ENCODE measurements at regions not wholly inside any gene's neighbourhood (a gene's known extent, or its start where the extent isn't known, plus 50 kb on each side); places are given as distances from the start of the nearest gene placed in this dataset.

GRCh38 chr5:88602584-88602983 is 280.4 kb downstream of the MEF2C start:
- peak; percentile 18; the same call in 1 of the 2 replicates for TF ChIP-seq CTCF (IDR thresholded peaks at IDR 0.05; ENCODE audit: insufficient read depth, low read depth, low read length)
- H3K36me3 ChIP-seq (ENCODE audit: control insufficient read depth, insufficient read depth, low read length) = no peaks in the 10 kb centered on the region
- POLR2A ChIA-PET = no interaction called here
- no peak overlapping the region for H3K4me3 ChIP-seq (ENCODE audit: low read depth, low read length)
- no peak for DNase-seq (ENCODE audit: low read depth)
- CTCF ChIA-PET = no interaction called here
- no peaks in the 10 kb centered on the region for H3K27me3 ChIP-seq (ENCODE audit: control insufficient read depth, insufficient read depth, low read length)

DNA sequence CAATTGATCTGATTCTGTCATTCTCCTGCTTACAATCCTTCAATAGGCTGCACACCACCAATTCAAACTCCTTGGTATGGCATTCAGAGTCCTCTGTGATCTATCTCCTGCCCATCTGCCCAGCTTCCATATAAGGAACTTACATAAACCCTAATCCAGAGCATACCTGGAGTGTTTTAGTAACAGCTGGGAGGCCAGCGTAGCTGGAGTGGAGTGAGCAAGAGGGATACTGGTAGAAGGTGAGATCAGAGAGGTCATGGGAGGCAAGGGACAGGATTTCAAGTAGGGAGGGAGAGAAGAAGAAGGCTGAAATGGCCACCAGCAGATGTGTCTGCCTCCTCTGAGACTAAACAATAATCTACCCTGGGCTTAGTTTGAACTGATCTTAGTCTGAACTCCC is 288.5 kb downstream of the MEF2C start:
- no peak for TF ChIP-seq CTCF (IDR thresholded peaks at IDR 0.05; ENCODE audit: insufficient read depth, low read depth, low read length)

DNA sequence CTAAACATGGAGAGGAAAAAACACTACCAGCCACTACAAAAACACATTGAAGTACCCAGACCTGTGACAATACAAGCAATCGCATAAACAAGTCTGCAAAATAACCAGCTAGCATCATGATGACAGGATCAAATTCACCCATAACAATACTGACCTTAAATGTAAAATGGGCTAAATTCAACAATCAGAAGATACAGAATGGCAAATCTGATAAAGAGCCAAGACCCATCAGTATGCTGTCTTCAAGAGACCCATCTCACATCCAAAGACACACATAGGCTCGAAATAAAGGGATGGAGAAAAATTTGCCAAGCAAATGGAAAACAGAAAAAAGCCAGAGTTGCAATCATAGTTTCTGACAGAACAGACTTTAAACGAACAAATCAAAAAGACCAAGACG is 294.4 kb downstream of the MEF2C start:
- no peak for TF ChIP-seq CTCF (IDR thresholded peaks at IDR 0.05; ENCODE audit: insufficient read depth, low read depth, low read length)
- Histone ChIP-seq H3K4me3 (ENCODE audit: low read depth, low read length) (no peak overlapping the region), H3K36me3 (ENCODE audit: control insufficient read depth, insufficient read depth, low read length) (no peaks in the 10 kb centered on the region), H3K27me3 (ENCODE audit: control insufficient read depth, insufficient read depth, low read length) (no peaks in the 10 kb centered on the region)
- CTCF ChIA-PET = no interaction called here
- DNase-seq (ENCODE audit: low read depth) = no peak
- POLR2A ChIA-PET = no interaction called here

More for the DNA sequence above, 288.5 kb downstream of the MEF2C start:
- H3K27me3 ChIP-seq (ENCODE audit: control insufficient read depth, insufficient read depth, low read length) = no peaks in the 10 kb centered on the region
- no peak overlapping the region for H3K4me3 ChIP-seq (ENCODE audit: low read depth, low read length)
- ChIA-PET CTCF (no interaction called here), POLR2A (no interaction called here)
- no peaks in the 10 kb centered on the region for H3K36me3 ChIP-seq (ENCODE audit: control insufficient read depth, insufficient read depth, low read length)
- DNase-seq (ENCODE audit: low read depth) = no peak

- no peak for DNase-seq (ENCODE audit: low read depth)
- no peaks in the 10 kb centered on the region for H3K36me3 ChIP-seq (ENCODE audit: control insufficient read depth, insufficient read depth, low read length)
Observed at GRCh38 chr5:88583471-88583870, 299.5 kb downstream of the MEF2C start.

DNA sequence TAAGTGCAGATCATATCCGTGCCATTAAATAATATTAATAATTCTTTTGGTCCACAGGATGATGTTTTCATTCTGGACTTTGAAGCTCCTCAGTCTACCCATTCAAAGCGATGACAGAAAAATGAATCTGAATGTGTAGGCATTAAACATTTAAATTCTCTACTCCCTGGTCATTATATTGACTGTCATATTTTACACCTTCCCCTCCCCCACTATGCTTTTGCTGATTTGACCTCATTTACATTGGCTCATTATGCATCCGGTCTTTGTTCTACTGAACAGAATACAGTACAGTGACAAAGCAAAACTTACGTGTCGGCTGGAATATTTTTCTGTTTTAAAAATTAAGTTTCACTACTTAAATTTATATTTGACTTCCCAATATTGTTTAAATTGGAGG is 289.7 kb upstream of the TMEM161B start:
- no peak for TF ChIP-seq CTCF (IDR thresholded peaks at IDR 0.05; ENCODE audit: insufficient read depth, low read depth, low read length)
- H3K36me3 ChIP-seq (ENCODE audit: control insufficient read depth, insufficient read depth, low read length) = no peaks in the 10 kb centered on the region
- no peaks in the 10 kb centered on the region for H3K27me3 ChIP-seq (ENCODE audit: control insufficient read depth, insufficient read depth, low read length)
- ChIA-PET CTCF (no interaction called here), POLR2A (no interaction called here)
- DNase-seq (ENCODE audit: low read depth) = no peak
- no peak overlapping the region for H3K4me3 ChIP-seq (ENCODE audit: low read depth, low read length)

More at GRCh38 chr5:88583471-88583870, 299.5 kb downstream of the MEF2C start:
- no peak overlapping the region for H3K4me3 ChIP-seq (ENCODE audit: low read depth, low read length)
- H3K27me3 ChIP-seq (ENCODE audit: control insufficient read depth, insufficient read depth, low read length) = no peaks in the 10 kb centered on the region
- no peak for TF ChIP-seq CTCF (IDR thresholded peaks at IDR 0.05; ENCODE audit: insufficient read depth, low read depth, low read length)
- CTCF ChIA-PET = no interaction called here
- POLR2A ChIA-PET = no interaction called here
